ENCODE measurements at regions not wholly inside any gene's neighbourhood (a gene's known extent, or its start where the extent isn't known, plus 50 kb on each side); places are given as distances from the start of the nearest gene placed in this dataset.

DNA sequence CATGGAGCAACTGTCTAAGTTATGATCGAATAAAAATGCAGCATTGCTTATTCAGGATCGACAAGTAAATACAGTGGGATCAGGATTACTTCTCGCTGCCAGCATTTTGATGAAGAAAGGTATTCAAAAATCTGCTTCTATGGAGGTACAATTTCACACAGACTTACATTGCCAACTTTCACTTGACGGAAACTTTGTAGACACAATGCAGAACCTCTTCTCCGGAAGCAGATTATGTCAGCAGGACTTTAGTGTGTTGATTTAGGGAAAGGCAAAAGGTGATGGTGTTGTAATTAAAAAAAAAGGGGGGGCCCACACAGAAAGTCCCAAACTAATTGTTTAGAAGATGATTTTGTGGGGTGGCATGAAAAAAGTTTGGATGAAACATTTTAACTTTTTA lies 462.4 kb upstream of the KLF6 start:
- no peak for ATAC-seq
- intact Hi-C loops (cut with DNase I): no loop called here
- no peaks in the 10 kb centered on the region for H3K36me3 ChIP-seq

DNA sequence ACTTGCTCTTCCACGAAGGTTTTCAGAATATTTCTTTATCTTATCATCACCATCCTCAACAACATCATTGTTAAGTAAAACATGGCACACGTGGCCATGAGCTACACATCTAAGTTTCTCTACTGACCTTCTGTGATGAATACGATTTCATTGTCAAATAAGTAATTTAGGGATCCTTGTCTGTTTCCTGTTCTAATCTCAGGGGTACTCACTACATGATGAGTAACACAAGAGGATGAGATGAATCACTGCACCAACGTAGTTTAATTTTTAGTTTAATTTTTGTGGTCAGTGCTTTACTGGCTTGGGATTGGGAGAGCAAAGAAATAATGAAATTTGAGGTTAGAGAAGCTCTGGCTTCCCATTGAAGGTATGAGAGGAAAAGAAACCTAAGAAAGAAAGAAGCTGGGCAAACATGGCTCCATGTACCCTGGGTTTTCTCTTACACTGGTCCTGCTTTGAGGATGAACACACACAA lies 461.9 kb upstream of the KLF6 start:
- DNase-seq (no peak), ATAC-seq (no peak)
- Histone ChIP-seq H3K36me3 (no peaks in the 10 kb centered on the region), H3K27ac (no peak overlapping the region), H3K27me3 (no peaks in the 10 kb centered on the region), H3K4me3 (no peak overlapping the region), H3K9me3 (no peaks in the 10 kb centered on the region), H3K4me1 (peaks cover 17 to 18% of the 10 kb centered on the region in 2 donors)
- TF ChIP-seq, protein P1, sequence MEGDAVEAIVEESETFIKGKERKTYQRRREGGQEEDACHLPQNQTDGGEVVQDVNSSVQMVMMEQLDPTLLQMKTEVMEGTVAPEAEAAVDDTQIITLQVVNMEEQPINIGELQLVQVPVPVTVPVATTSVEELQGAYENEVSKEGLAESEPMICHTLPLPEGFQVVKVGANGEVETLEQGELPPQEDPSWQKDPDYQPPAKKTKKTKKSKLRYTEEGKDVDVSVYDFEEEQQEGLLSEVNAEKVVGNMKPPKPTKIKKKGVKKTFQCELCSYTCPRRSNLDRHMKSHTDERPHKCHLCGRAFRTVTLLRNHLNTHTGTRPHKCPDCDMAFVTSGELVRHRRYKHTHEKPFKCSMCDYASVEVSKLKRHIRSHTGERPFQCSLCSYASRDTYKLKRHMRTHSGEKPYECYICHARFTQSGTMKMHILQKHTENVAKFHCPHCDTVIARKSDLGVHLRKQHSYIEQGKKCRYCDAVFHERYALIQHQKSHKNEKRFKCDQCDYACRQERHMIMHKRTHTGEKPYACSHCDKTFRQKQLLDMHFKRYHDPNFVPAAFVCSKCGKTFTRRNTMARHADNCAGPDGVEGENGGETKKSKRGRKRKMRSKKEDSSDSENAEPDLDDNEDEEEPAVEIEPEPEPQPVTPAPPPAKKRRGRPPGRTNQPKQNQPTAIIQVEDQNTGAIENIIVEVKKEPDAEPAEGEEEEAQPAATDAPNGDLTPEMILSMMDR (IDR thresholded peaks at IDR 0.05): no peak
- intact Hi-C loops (cut with DNase I): no loop called here

More for the DNA sequence above, 462.4 kb upstream of the KLF6 start:
- Histone ChIP-seq H3K9me3 (no peaks in the 10 kb centered on the region), H3K4me1 (peaks cover 15 to 17% of the 10 kb centered on the region in 2 donors), H3K4me3 (no peak overlapping the region), H3K27ac (no peak overlapping the region), H3K27me3 (no peaks in the 10 kb centered on the region)
- TF ChIP-seq, protein P1 (IDR thresholded peaks at IDR 0.05): no peak
- DNase-seq: no peak

DNA sequence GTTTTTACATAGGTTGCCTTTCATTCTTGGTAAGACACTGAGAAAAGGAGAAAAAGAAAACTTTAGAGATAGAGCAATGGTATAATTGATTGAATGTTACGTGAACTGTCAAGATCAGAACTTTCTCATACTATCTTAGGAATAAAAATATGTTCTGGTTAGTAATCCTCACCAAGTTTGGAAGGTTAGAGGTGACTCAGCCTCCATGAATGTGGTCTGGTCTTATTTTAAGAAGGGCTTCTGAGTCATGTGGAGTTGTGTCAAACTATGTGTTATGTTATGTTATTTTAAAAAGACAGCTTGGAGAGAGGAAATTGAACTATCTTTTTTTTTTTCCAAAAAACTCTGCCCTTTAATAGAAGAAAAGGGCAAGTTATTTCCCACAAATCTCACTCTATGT lies 458.6 kb upstream of the KLF6 start:
- Histone ChIP-seq H3K4me1 (peaks cover 17 to 18% of the 10 kb centered on the region in 2 donors), H3K4me3 (no peak overlapping the region), H3K27me3 (no peaks in the 10 kb centered on the region), H3K36me3 (no peaks in the 10 kb centered on the region), H3K9me3 (no peaks in the 10 kb centered on the region), H3K27ac (peak overlapping the region; percentile 69 to 71)
- DNase-seq (no peak), ATAC-seq (peak; percentile 84)
- TF ChIP-seq, protein P1 (IDR thresholded peaks at IDR 0.05): no peak
- intact Hi-C loops (cut with DNase I): no loop called here

DNA sequence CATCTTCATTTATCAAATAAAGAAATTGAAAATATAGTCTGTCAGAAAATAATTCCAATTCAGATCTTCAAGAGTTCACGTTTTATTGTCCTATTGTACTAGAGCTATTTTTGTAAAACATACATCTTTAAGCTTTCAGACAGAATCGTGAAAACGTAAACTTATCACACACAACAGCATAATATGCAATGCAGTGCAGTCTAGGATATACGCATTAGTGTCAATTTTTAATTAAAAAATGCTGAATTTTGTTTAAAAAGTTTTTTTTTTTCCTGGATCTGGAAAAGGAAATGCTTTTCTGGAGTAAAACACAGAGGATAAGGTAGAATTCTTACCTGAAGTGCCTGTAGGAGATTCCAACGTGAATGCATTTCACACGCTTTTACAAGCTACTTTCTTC lies 458.2 kb upstream of the KLF6 start:
- Histone ChIP-seq H3K4me1 (peaks cover 17 to 18% of the 10 kb centered on the region in 2 donors), H3K27ac (peak overlapping the region; percentile 69 to 71), H3K27me3 (no peaks in the 10 kb centered on the region), H3K36me3 (no peaks in the 10 kb centered on the region), H3K9me3 (no peaks in the 10 kb centered on the region), H3K4me3 (no peak overlapping the region)
- intact Hi-C loops (cut with DNase I): no loop called here
- ATAC-seq (no peak), DNase-seq (no peak)
- TF ChIP-seq, protein P1 (IDR thresholded peaks at IDR 0.05): no peak

DNA sequence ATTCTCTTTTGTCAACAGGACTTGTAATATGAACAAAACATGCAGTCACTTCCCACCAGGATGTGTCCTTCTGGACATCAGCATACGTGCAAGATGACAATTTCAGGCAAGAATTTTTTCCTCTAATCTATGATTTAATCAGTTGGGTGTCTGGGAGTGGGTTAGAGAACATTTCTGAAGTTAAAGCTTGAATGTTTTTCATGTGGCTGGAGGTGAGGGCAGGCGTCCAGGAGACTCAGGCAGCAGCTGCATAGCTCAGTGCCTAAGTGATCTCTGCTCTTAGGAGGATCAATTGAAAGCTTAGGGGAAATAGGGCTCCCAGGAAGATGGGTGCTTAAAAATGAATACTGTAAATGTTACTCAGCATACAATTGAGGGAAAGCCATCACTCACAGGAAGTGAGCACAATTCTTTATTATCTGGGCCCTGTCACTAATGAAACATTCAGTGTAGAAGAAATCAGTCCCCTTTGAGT lies 457.6 kb upstream of the KLF6 start:
- TF ChIP-seq, protein P1 (IDR thresholded peaks at IDR 0.05): no peak
- Histone ChIP-seq H3K4me1 (peaks cover 17 to 18% of the 10 kb centered on the region in 2 donors), H3K4me3 (no peak overlapping the region), H3K27me3 (no peaks in the 10 kb centered on the region), H3K36me3 (no peaks in the 10 kb centered on the region), H3K27ac (peak overlapping the region; percentile 69 to 71), H3K9me3 (no peaks in the 10 kb centered on the region)
- intact Hi-C loops (cut with DNase I): no loop called here
- ATAC-seq (peak; percentile 18), DNase-seq (no peak)

All from left lung (tissue), 4 donors.